HG03175 (cell line): ENCODE measurements at regions not wholly inside any gene's neighbourhood (a gene's known extent, or its start where the extent isn't known, plus 50 kb on each side); places are given as distances from the start of the nearest gene placed in this dataset.
"Not testable (repeated sequence)": the region's sequence is repeated elsewhere in the genome, so short reads cannot be mapped to it uniquely, and the experiment has no call there.

Source experiments
- ATAC-seq: cut with Tn5 transposase; IDR thresholded peaks from one replicate; pipeline ENCODE4 v1.9.1; 2021; ENCODE audit warnings: mild to moderate bottlenecking, moderate library complexity; ENCODE audit not compliant: unreplicated experiment

DNA sequence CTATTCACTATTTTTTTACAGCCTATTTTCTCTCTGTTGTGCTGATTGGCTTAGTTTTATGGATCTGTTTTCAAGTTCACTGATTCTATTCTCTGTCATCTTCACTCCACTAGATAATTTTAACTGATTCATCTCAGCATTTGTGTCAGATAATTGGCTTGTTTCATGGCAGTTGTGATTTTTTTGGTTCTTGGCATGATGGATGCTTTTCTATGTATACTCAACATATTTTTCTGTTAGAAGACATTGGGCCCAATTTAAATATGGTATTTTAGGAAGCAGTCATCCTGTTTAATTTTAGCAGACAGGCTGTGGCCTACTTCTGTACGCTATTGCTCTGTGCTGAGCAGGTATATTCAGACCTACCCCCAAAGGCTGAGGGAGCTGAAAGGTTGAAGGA, 1865.3 kb upstream of the ACO1 start:
- ATAC-seq, result no peak

DNA sequence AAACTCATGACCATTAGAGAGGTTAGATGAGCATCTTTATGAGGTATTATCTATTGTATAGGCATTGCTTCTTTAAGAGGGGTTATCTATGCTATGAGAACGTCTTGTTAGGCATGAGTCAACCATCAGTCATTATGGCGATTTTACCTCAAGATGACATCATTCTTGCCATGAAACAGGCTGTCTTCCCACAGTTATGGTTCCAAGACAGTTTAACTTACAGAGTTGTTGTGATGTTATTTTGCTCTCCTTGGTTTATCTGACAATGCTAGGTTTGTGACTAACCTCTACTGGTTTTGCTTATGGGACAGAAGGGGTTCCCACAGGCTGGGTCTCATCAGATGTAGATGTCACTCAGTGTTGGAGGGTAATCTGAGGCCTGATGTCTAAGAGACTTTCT, 1864.7 kb upstream of the ACO1 start:
- no peak for ATAC-seq

DNA sequence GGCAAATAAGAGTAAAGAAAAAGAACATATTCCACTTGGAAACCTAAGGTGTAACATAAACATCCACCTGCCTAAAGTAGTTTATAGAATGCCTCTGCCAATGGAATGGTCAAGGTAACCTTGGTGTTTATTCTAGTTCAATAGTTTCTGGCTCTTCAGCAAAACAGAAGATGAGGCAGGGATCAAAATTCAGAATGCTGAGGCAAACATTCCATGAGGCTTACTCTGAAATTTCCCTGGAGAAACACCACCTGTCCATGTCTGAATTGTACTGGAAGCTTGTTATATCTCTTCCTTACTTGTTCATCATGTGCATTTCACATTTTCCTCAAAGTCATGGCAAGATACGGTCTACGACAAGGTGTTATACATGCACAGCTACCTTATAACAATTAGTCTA, 1862.4 kb upstream of the ACO1 start:
- ATAC-seq, result no peak

DNA sequence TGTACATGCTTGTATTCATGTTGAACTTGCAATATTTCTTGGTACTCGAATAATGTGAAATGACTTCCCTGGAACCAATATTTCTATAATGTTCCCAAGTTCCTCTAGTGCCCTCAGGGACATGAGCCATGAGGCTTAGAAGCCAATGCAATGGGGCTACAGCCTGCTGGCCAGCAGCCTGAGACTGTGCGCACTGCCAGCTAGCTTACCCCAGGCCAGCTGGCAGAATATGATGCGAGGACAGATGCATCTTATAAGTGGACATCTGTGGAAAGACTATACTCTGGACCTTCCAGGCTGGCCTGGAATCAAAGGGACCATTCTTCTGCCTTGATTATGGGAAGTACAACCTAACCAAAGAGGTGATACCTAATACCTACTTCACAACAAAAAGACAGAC, 1862.0 kb upstream of the ACO1 start:
- no peak for ATAC-seq

DNA sequence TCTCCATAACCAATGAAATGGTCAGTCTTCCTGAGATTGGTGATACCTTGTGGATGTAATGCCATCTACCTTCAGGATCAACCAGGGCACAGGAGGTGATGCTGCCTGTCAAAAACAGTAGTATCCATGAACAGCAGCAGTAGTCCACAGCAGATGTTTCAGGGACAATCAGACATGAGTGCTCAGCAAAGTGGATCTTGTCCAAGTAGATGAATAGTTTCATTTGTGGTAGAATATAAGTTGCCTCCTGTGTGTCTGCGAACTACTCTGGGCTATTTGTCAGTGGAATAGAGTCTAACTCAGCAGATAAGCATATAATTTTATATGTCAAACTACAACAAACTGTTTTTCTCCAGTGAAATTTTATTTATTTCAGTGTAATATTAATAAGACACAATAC, 1860.1 kb upstream of the ACO1 start:
- no peak for ATAC-seq

DNA sequence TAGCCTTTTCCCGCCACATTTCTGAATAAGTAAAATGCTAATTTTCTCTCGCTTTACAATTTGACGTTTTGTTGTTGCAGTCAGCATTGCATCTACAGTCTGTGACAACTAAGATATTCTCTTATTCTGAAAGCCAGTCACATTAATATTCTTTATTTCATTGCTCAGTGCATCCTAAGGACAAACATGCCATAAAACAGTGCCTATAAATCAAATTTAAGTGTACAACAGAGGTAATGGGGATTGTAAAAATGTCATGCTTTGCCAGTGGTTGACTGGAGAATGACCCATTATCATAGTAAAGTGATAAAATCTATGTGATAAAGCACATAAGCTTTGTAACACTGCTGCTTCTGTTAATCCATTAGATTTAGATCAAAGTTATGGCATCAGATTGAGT, 1850.0 kb upstream of the ACO1 start:
- ATAC-seq, result no peak

DNA sequence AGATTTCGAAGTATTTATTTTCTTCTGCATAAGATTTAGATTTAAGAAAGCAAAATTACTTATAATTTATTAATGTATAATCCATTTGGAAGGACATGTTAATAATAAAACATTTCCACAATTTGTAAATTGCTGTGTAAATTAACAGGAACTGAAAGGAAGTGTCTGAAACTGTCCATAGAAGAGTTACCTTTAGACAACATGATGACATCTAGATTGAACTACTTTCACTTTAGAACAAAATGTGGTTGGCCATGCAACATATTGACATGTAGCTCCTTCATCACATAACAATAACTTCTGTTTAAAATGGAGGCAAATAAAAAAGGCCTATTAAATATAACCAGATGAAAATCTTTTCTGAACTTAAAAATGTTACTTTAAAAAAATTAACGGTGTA, 1849.5 kb upstream of the ACO1 start:
- ATAC-seq, result no peak

DNA sequence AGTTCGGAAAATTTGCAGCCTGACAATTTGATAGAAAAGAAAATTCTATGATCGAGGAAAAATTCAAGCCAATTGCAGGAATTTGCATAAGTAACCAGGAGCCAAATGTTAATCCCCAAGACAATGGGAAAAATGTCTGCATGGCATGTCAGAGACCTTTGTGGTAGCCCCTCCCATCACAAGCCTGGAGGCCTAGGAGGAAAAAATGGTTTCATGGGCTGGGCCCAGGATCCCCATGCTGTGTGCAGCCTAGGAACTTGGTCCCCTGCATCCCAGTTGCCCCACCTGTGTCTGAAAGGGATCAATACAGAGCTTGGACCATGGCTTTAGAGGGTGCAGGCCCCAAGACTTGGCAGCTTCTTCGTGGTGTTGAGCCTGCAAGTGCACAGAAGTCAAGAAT, 1847.9 kb upstream of the ACO1 start:
- ATAC-seq, result no peak

DNA sequence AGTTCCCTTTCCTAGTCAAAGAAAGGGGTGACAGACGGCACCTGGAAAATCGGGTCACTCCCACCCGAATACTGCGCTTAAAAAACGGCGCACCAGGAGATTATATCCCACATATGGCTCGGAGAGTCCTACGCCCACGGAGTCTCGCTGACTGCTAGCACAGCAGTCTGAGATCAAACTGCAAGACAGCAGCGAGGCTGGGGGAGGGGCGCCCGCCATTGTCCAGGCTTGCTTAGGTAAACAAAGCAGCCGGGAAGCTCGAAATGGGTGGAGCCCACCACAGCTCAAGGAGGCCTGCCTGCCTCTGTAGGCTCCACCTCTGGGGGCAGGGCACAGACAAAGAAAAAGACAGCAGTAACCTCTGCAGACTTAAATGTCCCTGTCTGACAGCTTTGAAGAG, 1844.7 kb upstream of the ACO1 start:
- ATAC-seq, result not testable (repeated sequence)

DNA sequence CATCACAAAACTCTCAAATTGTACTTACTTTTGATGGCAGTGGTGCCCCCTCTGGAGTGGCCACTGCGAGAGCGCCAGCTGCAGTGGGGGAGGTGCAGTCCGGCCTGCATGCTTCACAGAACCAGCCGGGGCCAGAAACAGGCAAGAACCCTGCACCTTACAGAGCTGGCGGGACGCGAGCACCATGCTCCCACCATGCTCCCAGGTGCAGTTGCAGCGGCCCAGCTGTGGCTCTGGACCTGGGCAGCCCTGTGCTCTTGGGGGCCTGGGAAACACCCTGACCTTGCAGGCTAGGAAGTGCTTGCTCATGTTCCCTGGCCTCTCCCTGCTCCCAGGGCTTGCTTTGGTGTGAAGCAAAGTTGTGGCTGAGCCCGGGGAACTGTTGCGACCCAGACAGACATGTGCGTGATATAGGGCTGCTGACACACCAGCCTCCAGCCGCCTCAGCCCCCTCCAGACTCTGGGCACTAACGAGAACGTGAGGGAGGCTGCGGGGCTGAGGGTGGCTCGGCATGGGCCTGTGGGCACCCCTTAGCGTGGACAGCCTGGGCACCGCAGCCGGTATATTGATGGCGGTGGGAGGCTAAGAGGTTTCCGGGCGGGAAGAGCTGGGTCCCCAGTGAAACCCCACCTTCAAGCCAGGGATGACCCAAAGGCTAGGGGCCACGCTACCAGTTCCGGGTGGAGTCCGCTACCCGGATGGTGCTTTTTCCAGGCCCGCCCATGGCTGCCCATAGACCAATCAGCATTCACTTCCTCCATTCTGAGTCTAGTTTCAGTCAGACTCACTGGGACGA, 1809.9 kb upstream of the ACO1 start:
- ATAC-seq, result no peak

DNA sequence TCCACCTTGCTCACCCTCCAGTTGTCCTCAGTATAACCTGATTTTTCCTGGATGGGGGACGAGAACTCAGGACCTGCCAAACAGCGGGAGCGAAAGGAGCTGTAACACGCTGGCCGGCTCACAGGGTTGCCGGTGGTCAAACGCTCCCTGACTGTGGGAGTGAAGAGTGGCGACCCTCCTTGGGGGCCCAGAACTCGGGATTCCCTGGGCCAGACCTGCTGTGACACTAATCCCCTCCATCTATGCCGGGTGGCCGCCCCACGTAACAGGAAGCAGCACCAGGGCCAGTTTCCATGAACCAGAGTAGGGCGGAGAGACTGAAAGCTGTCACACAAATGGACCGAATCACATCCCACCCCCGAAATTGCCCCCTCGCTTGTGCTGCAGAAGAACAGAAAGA, 1809.2 kb upstream of the ACO1 start:
- no peak for ATAC-seq

DNA sequence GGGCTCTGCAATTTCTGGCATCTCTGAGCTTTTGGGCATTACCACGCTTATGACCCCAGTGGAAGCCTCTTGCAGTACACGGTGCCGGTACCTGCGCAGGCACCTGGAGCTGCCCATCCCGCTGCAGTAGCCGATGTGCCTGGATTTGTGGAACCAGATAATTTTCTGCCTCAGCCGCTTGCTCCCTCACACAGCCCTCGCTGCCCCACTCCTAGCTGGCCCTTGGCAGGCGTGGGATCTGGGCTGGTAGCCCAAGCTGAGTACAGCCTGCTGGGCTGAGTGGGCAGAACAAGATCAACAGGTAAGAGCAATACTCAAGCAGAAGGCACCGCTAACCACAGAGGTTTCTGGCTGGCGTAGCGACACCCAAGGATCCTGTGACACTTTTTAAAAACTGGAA, 1808.8 kb upstream of the ACO1 start:
- ATAC-seq, result no peak

DNA sequence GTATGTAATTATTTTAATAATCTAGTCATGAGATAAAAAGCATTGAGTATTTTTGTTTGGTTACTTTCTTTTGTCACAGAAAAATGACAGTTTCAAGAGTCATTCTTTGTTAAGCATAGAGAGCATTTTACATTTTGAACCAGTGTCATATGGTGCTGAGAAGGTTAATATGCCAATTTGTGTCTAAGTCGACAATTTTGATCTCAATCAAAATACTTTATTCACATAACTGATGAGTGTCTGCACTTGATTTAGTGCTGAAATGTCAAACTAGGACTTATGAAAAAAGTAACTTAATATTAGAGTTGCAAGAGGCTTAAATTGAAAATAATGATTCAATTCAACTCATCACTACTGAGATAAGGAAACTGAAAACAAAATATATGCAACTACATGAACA, 1804.6 kb upstream of the ACO1 start:
- no peak for ATAC-seq

DNA sequence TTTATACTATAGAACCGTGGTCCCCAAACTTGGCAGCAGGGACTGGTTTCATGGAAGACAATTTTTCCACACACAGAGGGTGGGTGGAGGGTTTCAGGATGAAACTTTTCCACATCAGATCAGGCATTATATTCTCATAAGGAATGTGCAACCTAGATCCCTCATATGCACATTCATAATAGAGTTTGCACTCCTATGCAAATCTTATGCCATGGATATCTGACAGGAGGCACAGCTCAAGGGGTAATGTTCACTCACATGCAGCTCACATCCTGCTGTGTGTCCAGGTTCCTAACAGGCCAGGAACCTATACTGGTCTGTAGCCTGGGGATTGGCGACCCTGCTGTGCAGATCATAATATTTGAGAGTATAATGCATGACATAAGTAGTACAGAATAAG, 1802.2 kb upstream of the ACO1 start:
- no peak for ATAC-seq

DNA sequence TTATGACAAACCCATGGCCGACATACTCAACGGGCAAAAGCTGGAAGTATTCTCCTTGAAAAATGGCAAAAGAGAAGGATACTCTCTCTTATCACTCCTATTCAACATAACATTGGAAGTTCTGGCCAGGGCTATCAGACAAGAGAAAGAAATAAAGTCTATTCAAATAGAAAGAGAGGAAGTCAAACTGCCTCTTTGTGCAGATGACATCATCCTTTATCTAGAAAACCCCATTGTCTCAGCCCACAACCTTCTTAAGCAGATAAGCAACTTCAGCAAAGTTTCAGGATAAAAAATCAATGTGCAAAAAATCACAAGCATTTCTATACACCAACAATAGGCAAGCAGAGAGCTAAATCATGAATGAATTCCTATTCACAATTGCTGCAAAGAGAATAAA, 1799.9 kb upstream of the ACO1 start:
- ATAC-seq, result no peak

DNA sequence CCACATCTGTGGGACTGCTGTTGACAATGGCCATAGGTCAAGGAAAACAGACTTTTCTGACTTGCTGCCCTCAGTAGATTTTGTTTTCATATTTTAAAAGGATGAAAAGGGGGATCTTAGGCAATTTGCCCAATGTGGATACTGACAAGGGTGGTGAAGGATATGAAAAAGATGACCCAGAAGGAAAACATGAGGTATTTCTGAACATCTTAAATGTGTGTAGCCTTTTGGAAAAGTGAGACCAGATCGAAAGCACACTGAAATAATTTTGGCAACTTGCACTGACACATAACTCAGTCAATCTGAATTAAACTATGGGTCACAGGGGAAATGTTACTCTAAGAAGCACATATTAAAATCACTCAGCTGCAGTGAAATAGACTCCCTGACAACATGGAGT, 1793.0 kb upstream of the ACO1 start:
- ATAC-seq, result no peak

DNA sequence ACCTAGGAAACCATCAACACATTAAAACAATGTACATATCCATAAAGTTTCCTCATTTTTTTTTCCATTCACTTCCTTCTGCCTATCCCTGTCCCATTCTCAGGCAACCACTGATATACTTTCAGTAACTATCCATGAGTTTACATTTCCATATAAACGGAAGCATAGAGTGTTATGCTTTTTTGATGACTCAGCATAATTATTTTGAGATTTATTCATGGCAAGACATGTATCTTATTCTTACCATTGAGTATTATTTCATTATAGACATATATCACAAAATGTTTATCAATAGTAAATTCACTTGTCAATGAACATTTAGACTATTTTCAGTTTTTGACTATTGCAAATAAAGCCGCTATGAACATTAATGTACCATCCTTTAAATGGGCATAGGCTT, 1786.8 kb upstream of the ACO1 start:
- ATAC-seq, result no peak

DNA sequence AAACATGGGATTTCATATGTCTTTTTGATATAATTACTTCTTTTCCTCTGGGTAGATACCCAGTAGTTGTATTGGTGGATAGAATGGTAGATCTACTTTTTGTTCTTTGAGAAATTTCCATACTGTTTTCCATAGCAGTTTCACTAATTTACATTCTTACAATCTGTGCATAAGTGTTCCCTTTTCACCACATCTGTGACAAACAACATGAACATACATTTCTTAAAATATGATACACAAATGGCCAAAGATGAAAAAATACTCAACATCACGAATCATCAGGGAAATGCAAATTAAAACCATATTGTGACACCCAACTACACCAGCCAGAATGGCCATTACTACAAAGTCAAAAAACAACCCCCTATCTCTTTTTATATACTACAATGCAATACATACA, 1778.5 kb upstream of the ACO1 start:
- ATAC-seq, result no peak

DNA sequence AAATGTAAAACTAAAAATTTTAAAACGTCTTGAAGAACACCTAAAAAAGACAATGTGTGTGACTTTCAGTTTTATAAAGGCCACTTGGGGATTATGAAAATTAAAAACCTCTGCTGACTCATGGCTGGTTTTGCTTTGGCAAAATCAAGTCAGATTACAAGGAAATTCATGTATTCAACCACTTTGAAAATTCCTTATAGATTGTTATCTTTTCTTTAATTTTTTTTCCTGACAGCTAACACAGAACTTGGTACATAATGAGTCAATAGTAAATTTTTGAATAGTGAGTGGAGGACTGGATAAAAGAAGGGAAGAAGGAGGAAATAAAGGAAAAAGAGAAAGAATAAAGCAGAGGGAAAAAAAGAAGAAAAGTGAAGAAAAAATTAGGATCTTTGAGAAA, 1774.7 kb upstream of the ACO1 start:
- ATAC-seq, result no peak

DNA sequence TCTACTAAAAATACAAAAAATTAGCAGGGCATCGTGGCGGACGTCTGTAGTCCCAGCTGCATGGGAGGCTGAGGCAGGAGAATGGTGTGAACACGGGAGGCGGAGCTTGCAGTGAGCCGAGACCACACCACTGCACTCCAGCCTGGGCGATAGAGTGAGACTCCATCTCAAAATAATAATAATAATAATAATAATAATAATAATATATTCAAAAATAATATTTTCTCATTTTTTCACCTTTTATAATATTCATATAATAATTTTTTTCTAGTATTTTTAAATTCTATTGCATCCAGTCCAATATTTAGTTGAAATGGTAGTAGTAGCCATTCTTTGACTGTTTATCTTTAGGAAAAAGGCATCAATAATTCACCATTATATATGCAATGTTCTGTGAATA, 1767.7 kb upstream of the ACO1 start:
- ATAC-seq, result not testable (repeated sequence)

DNA sequence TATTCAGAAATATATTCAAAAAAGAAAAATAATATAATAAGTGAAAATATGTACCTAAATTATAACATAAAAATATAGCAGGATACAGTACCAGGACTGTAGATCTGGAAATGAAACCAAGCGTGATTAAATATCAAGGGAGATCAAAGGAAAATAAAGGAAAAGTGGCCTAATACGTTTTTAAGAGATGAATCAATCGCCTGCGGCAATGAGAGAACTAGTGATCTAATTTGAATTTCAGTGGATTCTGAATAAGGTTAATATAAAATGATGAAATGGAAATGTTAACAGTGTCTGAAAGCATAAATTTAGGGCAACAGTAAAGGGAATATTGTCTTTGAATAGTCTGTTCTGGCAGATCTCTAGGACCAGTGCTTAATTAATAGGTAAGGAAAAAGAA, 1761.9 kb upstream of the ACO1 start:
- no peak for ATAC-seq

DNA sequence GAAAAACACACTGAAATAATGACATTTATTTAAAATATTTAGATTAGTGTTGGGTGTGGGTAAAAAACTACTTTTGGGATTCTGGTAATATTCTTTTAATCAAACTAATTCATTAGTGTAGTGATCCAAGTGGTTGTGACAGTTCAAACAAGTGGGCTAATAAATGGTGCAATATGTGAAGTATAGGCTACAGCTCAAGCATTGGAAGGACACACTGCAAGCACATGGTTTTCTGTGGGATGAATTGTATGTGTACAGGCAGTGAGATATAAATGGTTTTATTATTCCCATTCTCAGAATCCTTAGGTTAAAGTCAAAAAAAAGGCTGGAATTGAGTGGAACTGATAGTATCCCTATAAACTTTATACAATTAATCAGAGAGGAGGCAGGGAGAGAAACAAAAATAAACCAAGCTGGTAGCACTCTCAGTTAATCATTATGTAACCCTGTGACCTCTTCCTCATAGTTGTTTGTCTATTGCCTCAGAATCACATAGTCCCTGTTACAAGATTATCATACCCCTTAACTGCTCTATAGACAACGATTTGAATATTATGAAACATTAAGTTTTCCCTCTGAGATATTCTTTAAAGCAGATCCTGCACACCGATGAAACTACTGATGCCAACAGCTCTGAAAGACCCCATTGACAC, 1755.4 kb upstream of the ACO1 start:
- ATAC-seq, result no peak

DNA sequence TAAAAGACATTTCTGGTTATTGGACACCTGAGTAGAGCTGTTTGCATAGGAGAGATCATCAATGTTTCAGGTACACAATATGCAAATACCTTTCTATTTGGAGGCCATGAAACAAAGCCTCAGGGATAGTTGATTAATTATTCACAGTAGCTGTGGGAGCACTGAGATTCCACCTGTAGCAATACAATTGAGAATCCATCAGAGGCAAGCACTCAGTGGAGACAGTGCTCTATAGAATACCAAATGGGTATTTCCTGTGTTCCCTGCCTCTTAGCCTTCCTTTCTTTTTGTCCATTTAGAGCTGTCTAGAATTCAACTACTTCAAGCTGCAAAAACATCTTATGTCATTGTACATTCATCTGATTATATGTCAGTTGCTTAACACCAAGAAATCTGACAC, 1754.0 kb upstream of the ACO1 start:
- no peak for ATAC-seq
